GM12878 (cell line): ENCODE measurements at regions not wholly inside any gene's neighbourhood (a gene's known extent, or its start where the extent isn't known, plus 50 kb on each side); places are given as distances from the start of the nearest gene placed in this dataset.

Experiments
- DPF2 ChIP-seq: fragments of 450-650 bp; IDR thresholded peaks from 2 replicates; pipeline ENCODE4 v1.6.1; 2017; ENCODE audit warnings: mild to moderate bottlenecking
- EP300 ChIP-seq, 2 experiments: fragments of 150-350 bp in 1 of 2; IDR thresholded peaks; 2 replicates each; pipeline ENCODE4 v1.6.1; 2011 to 2012; ENCODE audit warnings: low read depth in 2 of 2, low read length in 2 of 2, borderline replicate concordance in 1 of 2, improper control_type of control experiment in 1 of 2, inconsistent platforms in 1 of 2; ENCODE audit not compliant: control insufficient read depth in 1 of 2
- POLR2A ChIP-seq: IDR thresholded peaks from 2 replicates; pipeline ENCODE4 v1.6.1; 2011; ENCODE audit warnings: low read depth, mild to moderate bottlenecking, low read length
- POLR2AphosphoS5 ChIP-seq: IDR thresholded peaks from 2 replicates; pipeline ENCODE4 v1.6.1; 2011; ENCODE audit warnings: mild to moderate bottlenecking, low read length, inconsistent platforms
- RBBP5 ChIP-seq: fragments of 200-600 bp; sonication (generic); conservative IDR thresholded peaks from 2 replicates; pipeline ENCODE4 v1.6.1; 2016
- SIN3A ChIP-seq: IDR thresholded peaks from 2 replicates; pipeline ENCODE4 v1.6.1; 2012; ENCODE audit warnings: low read depth, low read length, improper control_type of control experiment
- YBX1 ChIP-seq: fragments of 450-650 bp; IDR thresholded peaks from 2 replicates; pipeline ENCODE4 v1.6.1; 2016; ENCODE audit warnings: antibody characterized with exemption
- ZNF274 ChIP-seq: IDR thresholded peaks from one replicate; pipeline ENCODE4 v1.8.0; 2011; ENCODE audit not compliant: insufficient read length, insufficient read depth
- TF ChIP-seq, protein P1 (sequence below), 3 experiments: IDR thresholded peaks in 2 of 3; conservative IDR thresholded peaks in 1 of 3; 2 replicates each; pipeline ENCODE4 v1.5.1; 2011; ENCODE audit warnings: low read depth in 3 of 3, low read length in 3 of 3, mild to moderate bottlenecking in 3 of 3, control low read depth in 2 of 3, moderate library complexity in 2 of 3, inconsistent platforms in 1 of 3, mixed read lengths in 1 of 3; ENCODE audit not compliant: control insufficient read depth in 2 of 3, insufficient read depth in 1 of 3; ENCODE audit errors: extremely low read depth in 1 of 3

GRCh38 chr2:226611196-226611943 is 188.2 kb downstream of the IRS1 start:
- TF ChIP-seq, protein P1, sequence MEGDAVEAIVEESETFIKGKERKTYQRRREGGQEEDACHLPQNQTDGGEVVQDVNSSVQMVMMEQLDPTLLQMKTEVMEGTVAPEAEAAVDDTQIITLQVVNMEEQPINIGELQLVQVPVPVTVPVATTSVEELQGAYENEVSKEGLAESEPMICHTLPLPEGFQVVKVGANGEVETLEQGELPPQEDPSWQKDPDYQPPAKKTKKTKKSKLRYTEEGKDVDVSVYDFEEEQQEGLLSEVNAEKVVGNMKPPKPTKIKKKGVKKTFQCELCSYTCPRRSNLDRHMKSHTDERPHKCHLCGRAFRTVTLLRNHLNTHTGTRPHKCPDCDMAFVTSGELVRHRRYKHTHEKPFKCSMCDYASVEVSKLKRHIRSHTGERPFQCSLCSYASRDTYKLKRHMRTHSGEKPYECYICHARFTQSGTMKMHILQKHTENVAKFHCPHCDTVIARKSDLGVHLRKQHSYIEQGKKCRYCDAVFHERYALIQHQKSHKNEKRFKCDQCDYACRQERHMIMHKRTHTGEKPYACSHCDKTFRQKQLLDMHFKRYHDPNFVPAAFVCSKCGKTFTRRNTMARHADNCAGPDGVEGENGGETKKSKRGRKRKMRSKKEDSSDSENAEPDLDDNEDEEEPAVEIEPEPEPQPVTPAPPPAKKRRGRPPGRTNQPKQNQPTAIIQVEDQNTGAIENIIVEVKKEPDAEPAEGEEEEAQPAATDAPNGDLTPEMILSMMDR (IDR thresholded peaks at IDR 0.05 in 2 of 3, conservative IDR thresholded peaks at IDR 0.05 in 1 of 3; ENCODE audit: control insufficient read depth in 2 of 3, extremely low read depth in 1 of 3, insufficient read depth in 1 of 3, low read depth in 3 of 3, low read length in 3 of 3), result no peak
- TF ChIP-seq RBBP5, result no peak
- TF ChIP-seq ZNF274, result no peak
- no peak for TF ChIP-seq EP300 (IDR thresholded peaks at IDR 0.05; ENCODE audit: borderline replicate concordance in 1 of 2, control insufficient read depth in 1 of 2, low read depth in 2 of 2, low read length in 2 of 2)
- no peak for TF ChIP-seq DPF2
- TF ChIP-seq POLR2AphosphoS5, result no peak
- TF ChIP-seq YBX1, result no peak
- no peak for TF ChIP-seq POLR2A
- TF ChIP-seq SIN3A, result no peak
